DMS53 (cell line): ENCODE measurements at regions not wholly inside any gene's neighbourhood (a gene's known extent, or its start where the extent isn't known, plus 50 kb on each side); places are given as distances from the start of the nearest gene placed in this dataset.

Source experiments
- DNase-seq: peaks from one replicate; lab custom pipeline; 2025; lab: John Stamatoyannopoulos, UW

DNA sequence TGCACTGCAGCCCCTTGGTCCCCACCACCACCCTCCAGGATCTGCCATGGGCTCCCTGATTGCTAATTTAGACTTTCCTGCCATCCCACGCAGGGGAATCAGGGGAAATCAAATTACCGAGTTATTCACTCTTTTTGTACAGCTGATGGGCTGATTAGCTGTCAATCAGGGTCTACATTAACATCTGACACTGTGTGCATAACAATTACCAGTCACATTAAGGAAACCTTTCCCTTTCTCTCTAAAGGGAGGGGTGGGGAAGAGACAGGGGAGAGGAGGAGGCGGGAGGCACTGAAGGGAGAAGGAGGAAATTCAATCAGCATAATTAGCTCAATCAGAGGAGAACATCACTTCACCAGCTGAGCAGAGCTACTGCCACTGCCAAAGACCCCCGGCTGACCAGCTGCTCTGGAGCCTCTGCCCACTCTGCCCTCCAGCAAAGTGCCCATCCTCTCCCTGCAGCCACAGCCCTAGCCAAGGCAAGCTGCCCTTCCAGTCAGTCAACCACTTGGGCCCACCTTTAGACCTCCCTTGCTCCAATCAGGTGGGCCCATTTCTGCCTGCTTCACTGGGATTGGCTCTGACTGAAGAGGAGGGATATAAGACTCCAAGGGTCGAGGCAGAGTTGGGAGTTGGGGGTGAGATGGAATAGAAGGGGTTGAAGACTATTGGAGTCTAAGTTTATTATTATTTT lies 199.3 kb upstream of the ZC3H12A start:
- DNase-seq, result no peak

DNA sequence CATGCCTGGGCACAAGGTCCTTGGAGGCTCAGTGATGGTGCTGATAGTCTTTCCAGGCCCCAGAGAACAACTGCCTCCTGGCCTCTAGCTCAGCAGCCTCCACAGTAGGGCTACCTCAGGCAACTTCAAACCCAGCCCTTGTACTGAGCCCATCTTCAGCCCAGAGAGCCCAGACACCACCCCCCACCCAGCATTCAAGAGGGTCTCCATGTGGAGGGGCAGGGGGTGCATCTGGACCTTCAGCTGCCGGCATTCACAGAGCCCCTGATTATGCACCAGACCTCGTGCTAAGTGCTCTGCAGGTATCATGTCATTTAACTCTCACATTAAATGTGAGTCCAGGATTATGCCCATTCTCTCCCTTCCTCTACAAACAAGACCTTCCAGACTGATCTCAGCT lies 197.0 kb upstream of the ZC3H12A start:
- no peak for DNase-seq

DNA sequence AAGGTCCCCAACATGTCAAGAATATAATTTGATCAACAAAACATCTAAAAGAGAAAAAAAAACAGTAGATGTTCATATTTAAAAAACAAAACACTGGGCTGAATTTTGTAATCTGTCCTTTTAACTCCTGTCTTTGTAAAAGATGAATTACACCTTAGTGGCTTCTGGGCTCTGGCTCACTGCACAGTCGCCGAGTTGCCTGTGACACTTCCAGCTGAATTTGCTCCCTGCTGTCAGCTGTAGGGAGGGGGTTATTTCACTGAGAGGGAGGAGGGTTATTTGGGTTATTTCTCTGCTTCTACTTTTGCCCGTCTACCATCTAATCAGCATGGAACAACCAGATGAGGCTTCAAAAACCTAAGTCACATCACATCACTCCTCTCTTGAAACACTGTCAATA lies 193.0 kb upstream of the ZC3H12A start:
- no peak for DNase-seq

DNA sequence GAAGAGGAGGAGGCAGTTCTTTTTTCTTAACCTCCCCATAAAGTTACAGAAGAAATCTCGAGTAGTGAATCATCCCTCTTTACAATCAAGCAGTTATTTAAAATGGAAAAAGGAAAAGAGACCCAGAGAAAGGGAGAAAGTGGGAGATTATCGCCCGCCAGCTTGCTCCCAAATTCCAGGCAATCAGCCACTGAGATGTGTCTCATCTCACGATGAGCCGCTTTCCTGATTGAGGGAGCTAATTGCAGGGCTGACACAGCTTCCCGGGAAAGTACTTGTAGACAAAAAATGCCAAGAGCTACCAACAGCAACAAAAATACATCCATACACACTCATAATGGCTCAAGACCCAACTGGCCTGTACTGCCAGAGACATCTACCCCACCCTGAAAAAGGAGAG lies 191.6 kb upstream of the ZC3H12A start:
- no peak for DNase-seq

DNA sequence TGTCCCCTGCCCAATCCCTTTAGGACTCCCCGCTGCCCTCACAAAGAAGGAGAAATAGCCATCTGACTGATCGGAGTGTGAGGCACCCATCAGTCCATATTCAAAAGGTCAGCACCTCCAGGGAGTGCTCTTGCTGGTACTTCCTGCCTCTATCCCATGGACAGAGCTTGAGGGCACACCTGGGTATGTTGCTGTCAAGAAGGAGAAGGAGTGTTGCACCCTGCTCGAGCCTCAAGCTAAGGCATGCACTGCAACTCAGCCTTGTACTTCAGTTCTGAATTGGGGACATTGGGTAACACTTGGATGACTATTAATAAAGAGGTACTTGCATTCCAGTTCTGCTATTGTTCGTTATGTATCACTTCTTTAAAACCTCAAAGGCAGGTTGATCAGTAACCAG lies 190.3 kb upstream of the ZC3H12A start:
- no peak for DNase-seq

DNA sequence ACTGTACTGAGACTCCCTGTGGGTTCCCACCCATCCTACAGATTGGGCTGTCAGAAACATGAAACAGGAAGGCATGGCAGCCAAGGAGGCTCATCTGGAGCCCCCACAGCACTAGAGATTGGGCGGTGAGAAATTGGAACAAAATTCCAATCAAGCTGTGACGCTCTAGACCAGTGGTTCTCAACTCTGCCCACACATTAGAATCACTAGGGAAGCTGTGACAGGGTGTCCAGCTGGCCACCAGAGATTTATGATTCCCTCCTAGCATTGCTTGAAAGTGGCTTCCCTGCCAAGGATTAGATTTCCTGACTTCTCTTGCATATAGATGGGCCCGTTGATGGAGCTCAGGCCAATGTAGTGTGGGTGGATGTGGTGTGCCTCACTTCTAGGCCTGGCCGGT lies 187.5 kb upstream of the ZC3H12A start:
- DNase-seq, result no peak

DNA sequence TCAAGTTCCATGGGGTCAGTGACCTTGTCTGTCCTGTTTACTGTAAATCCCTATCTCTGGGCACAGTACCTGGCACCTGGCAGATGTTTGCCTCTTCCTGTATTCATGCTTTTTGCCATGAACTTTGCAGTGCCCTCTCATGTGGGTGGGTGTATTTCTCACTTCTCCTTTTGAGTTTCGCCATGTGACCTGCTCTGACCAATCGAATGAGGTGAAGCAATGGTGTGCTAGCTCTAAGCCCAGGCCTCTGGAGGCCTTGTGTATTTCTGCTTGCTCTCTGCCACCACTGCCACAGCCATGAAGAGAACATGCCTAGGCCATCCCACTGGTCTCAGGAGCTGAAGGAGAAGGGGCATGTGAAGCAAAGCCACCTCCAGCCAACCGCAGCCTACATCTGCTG lies 185.5 kb upstream of the ZC3H12A start:
- no peak for DNase-seq

DNA sequence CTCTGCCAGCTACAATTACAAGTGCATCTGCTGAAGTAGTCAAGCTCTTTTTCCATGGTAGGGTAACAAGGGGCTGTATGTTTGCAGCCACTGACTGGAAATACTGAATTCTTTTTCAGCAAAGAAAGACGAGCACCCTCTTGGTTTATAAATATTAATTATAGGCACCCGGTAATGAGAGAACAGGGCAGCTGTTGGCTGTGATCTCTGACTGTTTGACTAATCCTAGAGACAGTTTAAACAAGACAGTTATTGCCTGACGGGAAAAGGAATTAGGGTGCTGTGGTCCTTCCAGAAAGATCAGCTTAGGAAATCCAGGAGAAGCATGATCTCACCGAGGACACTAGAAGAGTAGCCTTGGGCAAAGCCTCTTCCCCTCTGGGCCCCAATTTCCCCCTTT lies 183.7 kb upstream of the ZC3H12A start:
- no peak for DNase-seq

DNA sequence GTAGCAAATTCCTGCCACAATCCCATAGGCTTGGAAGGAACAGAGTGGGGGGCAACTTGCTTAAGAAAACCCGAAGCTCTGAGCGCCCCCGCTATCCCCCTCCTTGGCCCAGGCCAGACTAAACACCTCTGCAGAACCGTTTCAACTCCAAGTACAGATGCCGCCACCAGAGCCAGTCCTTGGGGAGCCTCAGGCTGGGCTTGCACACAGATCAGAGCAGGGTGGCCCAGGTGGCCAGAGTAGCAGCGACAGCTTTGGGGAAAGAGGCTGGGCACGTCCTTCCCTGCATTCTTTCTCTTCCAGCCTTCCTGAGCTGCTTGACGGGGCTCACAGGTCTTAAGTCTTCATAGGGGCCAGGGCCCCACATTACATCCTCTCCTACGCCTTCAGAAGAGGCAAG lies 181.6 kb upstream of the ZC3H12A start:
- DNase-seq, result no peak

DNA sequence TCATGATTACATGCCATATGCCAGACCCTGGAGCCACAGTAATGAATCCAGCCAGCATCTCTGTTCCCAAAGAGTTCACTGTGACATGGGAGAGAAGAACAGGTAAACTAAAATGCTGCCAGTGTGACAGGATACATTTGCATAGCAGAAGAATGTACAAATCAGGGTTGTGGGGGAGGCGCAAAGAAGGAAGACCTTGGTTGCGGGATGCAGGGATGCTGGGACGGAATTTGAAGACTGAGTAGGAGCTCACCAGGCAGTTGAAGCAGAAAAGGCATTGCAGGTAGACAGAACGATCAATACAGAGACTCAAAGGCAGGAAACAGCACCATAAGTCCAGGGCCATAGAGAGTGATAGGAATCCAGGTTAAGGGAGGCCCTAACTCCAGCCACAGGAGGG lies 180.3 kb upstream of the ZC3H12A start:
- DNase-seq, result no peak

DNA sequence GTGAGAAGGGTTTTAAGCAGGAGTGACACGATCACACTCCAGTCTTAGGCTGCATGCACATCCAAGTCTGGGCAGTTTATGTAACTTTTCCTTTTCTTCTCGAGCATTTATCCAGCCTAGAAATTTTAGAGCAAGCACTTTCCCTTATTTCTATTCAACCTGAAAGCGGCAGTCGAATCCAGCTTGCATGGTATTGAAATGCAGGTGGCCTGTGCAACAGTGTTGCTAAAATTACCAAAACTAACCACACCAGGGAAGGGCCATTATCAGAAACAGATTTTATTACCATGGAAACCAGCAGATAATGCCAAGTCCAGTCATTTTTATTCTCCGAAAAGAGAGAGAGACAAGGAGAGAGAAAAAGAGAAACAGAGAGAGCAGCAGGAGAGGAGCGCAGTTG lies 179.9 kb upstream of the ZC3H12A start:
- DNase-seq, result no peak

DNA sequence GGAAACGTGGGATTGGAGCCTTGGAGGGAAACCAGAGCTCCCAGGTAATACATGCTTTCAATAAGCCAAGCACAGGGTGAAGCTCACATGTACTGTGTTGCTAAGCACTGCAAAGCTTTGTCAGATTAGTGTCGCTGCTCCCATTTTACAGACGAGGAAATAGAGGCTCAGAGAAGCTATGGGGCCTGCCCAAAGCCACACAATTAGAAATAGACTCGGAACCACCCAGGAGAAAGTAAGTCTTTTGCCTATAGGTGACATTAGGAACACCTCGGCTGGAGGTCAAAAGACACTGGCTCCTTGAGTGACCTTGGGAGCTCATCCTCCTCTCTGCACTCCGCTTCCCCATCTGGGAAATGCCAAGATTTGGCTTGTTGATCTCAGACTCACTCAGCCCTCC lies 175.6 kb upstream of the ZC3H12A start:
- no peak for DNase-seq

DNA sequence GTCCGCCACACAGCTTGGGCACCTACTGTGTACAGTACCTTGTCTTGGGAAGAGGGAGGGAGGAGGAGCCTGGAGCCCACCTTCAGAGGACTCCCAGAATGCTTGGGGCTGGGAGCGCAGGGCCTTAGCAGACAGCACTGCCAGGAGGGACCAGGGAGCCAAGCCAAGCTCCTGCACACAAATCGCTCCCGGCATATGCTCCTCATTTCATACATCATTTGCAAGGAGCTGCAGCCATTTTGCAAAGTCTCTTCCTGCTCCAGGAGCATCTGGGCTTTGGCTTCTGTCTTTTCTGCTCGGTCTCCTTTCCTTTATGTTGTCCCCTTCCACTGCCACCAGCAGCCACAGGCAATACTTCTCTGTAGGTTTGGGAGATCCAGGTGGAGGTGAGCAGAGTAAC lies 175.2 kb upstream of the ZC3H12A start:
- DNase-seq, result no peak

DNA sequence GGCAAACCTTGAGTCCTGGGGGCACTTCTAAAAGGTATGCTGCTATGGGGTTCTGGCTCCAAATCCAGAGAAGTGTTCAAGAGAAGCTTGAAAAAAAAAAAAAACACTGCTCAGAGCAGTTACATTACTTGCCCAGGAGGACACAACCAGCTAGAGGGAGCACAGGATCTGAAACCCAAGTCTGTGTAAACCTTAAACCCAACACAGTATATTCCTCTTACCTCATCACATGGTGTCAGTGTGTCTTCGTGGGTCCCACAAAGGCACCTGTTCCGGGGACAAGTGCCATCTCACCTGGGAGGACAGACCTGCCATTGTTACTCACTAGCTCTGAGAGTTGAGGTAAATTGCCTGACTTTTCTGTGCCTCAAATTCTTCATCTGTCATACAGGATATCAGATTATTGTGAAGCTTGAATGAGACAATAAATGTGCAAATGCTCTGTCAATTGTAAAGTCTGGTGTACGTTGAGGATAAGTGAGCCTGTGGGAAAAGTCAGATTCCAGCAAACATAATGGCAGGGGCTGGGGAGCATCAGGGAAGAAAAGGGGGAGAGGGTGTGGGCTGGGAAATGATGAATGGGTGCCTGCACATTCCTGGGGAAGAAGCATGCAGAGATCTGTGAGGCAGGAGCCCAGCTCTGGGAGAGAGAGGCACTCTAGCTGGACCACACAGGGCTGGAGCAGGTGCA lies 170.4 kb upstream of the ZC3H12A start:
- DNase-seq, result no peak

DNA sequence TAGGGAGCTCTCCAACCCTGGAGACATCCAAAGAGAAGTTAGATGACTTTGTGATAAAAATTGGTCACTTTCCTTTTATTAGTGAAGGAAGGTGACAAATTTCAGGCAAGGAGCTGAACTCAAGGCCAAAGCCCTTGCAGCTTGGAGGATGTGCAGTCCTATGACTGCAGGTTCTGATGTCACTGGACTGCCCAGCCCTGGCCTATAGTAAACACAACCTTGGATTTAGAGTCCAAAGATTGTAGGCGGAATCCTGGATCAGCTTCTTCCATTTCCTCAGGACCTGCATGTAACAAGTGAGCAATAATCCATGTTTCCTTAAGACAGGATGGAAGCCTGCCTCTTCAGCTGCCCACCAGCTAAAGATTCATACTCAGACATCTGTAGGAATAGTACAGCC lies 169.3 kb upstream of the ZC3H12A start:
- no peak for DNase-seq

DNA sequence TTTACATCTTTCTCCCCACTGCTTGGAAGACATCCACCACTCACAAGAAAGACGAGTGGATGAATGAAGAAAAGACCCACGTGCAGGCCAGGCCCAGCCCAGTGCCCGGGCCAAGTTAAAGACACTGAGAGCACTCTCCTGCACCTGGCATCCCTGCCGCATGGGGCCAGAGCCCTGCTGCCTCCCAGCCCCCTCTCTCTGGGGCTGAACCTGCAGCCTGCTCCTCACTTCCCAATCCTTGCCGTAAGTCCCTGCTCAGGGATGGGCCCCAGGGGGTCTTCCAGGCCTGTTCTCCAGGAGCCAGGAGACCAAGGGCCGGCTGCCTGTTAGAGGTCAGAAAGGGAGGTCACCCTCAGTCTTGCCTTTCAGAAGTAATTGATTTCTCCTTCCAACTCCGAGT lies 168.5 kb upstream of the ZC3H12A start:
- no peak for DNase-seq

DNA sequence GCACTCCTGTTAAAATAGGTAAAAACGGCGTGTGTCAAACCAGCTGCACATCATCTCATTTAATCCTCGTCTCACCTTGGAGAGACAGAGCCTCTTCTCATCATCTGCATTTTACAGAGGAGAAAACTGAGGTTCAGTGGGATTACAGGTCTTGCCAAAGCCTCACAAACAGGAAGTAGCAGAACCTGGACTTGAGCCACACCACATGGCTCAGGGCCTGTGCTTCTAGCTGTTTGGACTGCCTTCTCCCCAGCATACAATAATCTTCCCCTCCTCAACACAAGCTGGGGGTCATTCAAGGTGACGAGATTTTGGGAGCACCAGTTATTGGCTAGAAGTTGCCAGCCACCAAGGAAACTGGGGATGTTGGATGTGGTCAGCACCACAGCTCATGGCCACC lies 167.9 kb upstream of the ZC3H12A start:
- DNase-seq, result no peak

DNA sequence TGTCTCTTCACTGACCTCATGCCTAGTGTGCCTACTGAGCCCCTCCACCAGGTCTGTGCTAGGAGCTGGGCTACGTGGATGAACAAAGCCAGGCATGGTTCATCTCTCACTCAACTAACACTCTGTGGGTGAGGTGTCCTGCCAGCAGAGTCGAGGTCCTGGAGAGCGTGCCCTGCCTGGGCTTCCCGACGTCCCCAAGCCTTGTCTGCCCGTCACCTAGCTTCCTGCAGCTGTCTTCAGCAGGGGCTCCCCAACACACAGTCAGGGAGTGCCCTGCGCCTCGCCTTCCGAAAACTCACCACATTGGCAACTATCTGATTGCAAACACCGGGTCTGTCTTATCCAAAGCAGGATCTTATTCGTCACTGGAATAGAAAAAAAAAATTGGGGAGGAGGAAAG lies 167.5 kb upstream of the ZC3H12A start:
- DNase-seq, result no peak

DNA sequence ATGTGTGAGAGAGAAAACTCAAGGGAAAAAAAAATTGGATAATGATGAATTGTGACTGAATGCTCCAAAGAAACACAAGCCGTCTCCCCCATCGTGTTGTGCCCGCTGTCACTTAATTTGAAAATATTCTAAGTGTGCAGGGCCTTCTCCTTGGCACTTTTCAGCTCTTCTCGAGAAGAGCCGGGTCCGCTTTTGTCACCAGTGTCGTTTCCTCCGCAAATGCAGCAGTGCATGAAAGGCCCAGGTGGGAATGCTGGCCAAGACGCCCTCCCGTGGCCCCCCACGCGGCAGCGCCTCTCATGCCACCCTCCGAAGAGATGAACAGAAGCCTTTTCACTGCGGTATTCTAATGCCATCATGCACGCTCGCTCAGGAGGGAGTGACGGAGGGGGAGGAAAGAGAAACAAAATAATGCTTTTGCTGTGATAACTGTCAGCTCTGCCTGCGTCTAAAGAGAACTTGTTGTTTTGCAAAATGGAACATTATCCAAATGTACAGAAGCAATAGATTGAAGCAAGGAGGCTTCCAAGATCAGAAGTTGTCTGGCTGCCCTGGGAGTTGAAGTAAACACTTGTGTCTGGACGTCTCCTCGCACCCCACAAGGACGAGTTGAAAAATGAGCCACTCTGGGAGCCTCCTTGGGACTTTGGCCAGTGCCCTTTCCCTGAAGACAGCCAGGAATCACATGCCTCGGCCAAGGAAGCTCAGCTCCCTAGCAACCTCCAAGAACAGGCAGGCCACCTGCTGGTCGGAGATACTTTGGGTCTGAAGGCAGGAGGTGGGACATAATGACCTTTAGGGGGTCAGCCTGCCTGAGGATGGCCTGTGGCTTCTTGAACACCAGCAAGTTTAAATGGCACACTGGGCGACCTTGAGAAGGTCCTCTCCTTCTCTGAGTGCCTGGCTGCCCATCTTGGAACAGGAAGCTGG lies 166.1 kb upstream of the ZC3H12A start:
- DNase-seq, result no peak

DNA sequence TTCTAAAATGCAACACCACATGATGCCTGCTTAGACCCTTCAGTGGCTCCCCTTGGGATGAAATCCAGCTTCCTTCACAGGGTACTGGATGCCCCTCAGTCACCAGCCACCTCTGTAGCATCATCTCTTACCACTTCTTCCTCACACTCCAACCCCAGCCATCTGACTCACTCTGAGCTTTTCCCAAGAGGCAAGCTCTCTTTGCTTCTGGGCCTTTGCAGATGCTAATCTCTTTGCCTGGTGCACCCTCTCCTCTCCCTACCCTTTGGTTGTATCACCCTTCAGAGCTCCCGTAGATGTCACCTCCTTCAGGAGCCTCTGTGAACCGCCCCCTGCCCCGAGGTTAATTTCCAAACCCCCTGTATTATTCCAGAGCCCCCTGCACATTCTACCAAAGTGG lies 164.8 kb upstream of the ZC3H12A start:
- DNase-seq, result no peak

DNA sequence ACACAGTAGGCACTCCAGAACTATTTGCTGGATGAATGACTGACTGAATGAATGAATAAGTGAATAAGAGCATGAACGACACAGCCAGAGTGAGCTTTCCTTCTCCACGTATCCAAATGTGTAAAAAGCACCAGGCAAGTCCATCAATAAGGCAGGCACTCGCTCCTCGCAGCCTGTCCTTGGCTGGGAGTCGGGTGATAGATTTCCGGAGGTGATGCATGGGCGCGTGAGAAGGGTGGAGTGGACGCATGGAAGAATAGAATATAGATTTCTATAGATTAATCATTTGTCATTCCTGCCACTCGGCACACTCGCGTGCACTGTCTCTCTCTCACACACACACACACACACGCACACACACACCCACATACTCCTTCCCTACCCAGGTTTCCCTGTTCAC lies 164.3 kb upstream of the ZC3H12A start:
- no peak for DNase-seq

DNA sequence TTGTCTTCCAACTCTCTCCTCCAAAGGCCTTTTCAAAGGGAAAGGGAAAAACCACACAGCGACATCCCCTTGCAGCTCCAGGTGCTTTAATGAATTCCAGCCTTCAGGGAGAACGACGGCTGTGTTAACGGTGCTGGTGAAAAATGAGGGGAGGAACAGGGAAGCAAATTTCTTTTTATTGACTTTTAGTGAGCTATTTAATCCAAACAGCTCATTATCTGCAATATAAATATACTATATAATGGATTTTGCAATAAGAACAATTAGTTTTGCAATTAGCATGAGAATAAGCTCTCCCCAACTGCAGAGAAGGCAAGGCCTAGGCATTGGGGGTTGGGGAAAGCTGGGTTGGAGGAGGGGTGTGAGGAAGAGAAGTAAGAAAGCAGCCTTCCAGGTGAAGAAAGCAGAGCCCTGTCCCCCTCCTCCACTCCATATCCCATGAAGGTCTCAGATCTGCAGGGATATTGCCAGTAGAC lies 159.0 kb upstream of the ZC3H12A start:
- DNase-seq, result no peak
